GM21786 (cell line): ENCODE measurements at regions not wholly inside any gene's neighbourhood (a gene's known extent, or its start where the extent isn't known, plus 50 kb on each side); places are given as distances from the start of the nearest gene placed in this dataset.

Experiments used
- ATAC-seq: cut with Tn5 transposase; IDR thresholded peaks from one replicate; pipeline ENCODE4 v1.9.1; 2021; ENCODE audit not compliant: unreplicated experiment

- no peak for ATAC-seq
Observed at GRCh38 chr11:92317222-92317621, 92.6 kb downstream of the FAT3 start.

GRCh38 chr11:92317721-92318120 lies 93.1 kb downstream of the FAT3 start:
- ATAC-seq: no peak

DNA sequence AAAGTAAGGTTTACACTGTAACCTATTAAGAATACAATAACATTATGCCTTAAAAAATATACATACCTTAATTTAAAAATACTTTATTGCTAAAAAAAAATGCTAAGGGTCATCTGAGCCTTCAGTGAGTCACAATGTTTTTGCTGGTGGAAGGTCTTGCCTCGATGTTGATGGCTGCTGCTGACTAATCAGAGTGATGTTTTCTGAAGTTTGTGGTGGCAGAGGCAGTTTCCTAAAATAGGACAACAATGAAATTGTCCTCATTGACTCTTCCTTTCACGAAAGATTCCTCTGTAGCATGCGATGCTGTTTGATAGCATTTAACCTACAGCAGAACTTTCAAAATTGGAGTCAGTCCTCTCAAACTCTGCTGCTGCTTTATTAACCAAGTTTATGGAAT lies 97.6 kb downstream of the FAT3 start:
- ATAC-seq: no peak

GRCh38 chr11:92324890-92325289 lies 100.3 kb downstream of the FAT3 start:
- ATAC-seq: no peak

GRCh38 chr11:92325416-92325815 lies 100.8 kb downstream of the FAT3 start:
- no peak for ATAC-seq

DNA sequence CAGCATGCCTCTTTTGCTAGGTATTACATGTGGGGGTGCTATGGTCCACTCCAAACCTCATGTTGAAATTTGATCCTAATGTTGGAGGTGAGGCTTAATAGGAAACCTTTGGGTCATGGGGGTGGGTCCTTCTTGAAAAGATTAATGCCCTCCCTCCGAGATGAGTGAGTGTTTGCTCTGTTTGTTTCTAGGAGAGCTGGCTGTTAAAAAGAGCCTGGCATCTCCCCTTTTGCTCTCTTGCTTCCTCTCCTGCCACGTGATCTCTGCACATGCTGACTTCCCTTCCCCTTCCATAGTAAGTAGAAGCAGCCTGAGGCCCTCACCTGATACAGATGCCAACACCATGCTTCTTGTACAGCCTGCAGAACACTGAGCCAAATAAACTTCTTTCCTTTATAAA lies 104.5 kb downstream of the FAT3 start:
- no peak for ATAC-seq

DNA sequence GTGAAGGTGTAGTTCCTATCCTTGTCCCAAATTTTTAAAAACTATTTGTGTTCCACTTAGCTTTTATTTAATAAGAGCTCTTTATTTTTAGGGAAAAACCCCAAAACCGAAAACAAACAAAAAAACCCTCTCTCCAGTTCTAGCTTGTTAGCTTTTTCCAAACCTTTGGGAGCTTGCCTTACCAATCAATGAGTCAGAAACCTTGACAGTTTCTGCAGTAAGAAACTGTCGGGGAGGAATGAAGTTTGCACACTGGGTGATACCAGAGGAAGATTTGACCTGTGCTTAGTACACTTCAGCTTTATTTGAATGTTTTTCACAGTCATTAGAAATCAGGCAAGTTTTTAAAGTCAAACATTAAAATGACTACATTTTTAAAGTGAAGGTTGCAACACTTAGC lies 105.0 kb downstream of the FAT3 start:
- ATAC-seq: no peak

- ATAC-seq: no peak
Observed at GRCh38 chr11:92330114-92330513, 105.5 kb downstream of the FAT3 start.

DNA sequence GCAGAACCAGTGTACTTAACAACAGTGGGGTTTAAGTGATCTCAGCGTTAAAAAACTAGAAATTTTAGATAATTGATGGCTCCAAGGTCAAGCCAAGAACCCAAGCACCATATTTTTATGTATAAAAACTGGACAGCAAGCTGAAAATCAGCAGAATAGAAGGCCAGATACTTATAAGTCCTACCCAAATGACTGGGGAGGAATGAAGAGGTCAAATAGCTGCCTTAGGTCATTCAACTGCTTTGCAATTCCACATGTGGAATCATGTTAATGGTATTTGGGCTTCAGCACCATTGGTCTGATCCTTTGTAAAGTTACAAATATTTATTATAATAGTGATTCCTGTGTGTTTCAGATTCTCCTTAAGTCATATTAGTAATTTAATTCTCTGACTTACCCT lies 108.4 kb downstream of the FAT3 start:
- ATAC-seq: no peak

DNA sequence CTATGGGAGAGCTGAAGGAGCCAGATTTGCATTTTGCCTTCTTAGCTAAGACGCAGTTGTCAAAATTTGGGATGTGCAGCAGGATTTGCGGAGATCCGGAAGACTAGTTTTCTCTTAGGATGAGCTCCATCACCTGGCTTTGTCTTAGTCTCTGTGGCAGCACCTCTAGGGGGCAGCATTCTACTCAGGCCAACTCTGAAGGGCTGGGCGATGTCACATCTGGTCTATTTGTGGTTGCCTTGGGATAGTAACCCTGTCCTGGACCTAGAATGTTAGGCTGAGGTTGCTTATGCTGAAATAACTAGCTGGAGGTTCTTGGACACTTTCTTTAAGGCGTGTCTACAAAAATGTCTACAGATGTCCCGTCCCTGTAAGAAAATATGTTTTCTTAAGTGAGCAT lies 116.2 kb downstream of the FAT3 start:
- no peak for ATAC-seq

GRCh38 chr11:92342034-92342720 lies 117.6 kb downstream of the FAT3 start:
- ATAC-seq: no peak

DNA sequence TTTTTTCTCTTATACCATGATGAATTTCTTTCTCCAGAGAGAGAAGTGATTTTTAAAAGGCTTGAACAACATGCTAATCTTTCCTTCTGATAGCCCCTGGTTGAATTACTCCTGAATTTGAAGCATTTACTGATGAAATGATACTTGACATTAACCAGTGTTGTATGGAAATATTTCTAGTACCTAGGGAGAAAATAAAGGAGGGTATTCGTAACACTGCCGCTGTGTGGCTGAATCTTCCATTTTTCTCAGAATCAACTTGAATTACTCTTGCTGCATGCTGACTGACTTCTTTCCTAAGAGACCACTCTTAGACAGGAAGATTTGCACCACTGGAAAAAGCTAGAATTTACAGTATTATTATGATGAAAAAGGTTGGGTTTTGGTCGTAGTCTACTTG lies 118.3 kb downstream of the FAT3 start:
- ATAC-seq: no peak

DNA sequence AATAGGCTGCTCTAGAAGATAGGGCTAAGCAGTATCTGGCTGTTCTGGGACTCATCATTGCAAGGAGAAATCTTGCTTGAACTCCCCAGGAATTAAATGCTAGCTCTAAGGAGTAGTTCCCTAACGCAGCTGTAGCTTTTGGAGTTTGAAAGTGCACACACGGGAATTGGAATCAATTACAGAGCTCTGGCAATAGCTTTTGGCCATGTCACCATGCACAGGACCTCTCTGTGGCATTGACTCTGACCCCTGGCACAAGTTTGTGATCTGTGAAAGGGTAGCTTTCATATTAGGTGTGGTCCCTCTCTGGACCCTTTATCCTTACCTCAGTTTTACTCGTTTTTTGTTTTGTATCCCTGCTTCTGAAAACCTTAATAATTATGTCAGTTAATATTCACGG lies 121.6 kb downstream of the FAT3 start:
- ATAC-seq: no peak

GRCh38 chr11:92347454-92347853 lies 122.8 kb downstream of the FAT3 start:
- no peak for ATAC-seq

- ATAC-seq: no peak
Observed at GRCh38 chr11:92349486-92350156, 125.0 kb downstream of the FAT3 start.

DNA sequence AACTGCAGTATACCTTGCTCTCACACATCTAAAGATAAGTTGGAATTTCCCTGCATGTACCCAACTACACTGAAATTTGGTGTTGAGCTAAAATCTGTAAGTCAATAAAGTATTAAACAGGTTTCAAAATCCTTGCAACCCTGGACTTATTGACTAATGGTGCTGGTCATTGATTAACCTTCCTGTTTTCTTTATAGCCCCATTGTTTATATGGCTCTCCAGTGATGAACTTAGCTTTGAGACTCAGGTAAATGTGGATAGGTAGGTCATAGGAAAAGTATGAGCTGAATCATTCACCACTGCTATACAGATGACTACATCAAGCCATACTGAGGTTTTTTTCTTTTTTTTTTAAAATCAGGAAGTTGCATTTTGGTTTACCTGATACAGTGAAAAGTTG lies 132.7 kb downstream of the FAT3 start:
- no peak for ATAC-seq

DNA sequence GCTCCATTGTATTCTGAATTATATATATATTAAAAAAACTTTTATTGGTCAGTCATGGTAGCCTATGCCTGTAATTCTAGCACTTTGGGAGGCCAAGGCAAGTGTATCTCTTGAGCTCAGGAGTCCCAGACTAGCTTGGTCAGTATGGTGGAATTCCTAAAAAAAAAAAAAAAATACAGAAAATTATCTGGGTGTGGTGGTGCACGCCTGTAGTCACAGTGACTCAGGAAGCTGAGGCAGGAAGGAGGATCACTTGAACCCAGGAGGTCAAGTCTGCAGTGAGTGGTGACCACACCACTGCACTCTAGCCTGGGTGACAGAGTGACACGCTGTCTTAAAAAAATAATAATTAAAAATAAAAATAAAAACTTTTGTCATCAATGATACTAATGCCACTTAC lies 133.2 kb downstream of the FAT3 start:
- ATAC-seq: no peak

DNA sequence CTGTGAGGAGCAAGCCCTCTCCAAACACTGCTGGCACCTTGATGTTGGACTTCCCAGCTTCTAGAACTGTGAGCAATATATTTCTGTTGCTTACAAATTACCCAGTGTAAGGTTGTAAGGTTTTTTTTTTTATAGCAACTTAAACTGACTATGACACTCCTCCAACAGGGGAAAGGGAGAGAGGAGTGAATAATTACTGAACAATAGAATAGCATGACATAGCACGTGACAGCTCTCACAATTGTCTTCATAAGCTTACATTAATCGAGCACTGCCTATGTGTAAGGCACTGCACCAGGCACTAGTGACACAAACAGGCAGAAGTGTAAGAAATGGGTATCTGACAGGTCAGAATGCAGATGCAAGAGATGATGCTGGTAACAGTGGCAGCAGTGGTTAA lies 136.9 kb downstream of the FAT3 start:
- no peak for ATAC-seq

DNA sequence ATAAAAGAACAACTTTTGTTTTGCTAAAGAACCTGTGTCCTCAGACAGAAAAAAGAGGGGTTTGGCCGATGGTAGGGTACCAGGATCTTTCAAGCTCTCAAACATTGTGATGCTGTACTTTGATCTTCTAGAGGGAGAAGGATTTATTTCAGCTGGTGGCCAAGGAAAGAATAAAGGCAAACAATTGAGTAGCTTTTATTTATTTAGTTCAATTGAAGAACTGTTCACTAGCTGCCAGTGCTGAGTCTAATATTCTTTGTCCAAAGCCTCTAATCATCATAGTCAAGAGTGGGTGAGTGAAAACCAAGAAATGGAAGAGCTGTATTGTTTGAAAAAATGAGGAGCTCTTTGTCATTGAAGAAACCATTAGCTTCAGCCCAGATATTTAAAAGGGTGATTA lies 138.4 kb downstream of the FAT3 start:
- ATAC-seq: no peak

- ATAC-seq: no peak
Observed at GRCh38 chr11:92364177-92364576, 139.6 kb downstream of the FAT3 start.

DNA sequence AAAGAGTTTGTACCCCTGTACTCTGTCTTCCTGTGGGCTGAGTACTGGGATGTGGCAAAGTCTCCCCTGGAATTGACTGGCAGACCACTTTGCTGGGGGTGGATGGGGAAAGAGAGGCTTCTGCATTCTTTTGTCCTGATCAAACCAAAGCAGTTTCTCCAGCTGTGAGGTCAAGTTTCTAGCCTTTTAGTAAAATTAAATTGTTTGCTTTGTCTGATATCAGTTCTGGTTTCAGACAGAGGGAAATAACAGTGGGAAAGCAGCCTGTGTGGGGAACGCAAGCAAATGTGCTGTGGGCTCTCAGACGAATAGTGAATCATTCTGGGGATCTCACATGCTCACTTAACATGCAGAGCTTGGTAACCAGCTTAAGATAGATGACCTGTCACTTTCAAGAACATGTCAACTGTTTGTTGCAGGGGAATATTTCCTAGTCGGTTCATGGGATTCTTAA lies 151.6 kb downstream of the FAT3 start:
- ATAC-seq: no peak

DNA sequence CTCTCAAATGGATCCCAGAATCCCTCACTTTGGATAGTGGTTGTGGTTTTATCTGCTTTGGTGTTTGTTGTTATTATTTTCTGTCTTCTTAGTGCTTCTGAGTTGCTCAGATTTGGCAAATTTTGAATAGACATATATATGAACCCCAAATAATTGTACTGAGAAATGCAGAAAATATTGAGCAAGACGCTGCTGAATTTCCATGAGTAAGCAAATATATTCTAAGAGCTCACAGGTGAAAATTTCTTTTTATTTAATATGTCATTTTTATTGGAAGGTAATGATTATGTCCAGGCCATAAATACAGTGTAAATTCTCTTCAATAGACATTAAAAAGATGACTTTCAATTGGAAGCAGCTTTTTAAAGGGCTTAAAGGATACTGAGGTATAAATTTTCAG lies 152.1 kb downstream of the FAT3 start:
- ATAC-seq: no peak

GRCh38 chr11:92380882-92381281 lies 156.3 kb downstream of the FAT3 start:
- ATAC-seq: no peak
